GM12878 (cell line): ENCODE measurements at regions not wholly inside any gene's neighbourhood (a gene's known extent, or its start where the extent isn't known, plus 50 kb on each side); places are given as distances from the start of the nearest gene placed in this dataset.

Source experiments
- ATAC-seq: fragments of 200-7000 bp; cut with Tn5 transposase; 3 replicates; pipeline ENCODE4 v1.9.1; 2020; ENCODE audit warnings: mild to moderate bottlenecking, moderate library complexity
- BruUV-seq: library from RNA; stranded (reverse); fragments of 400-500 nt; replicated peaks from 2 replicates; lab custom pipeline; 2021; lab: Mats Ljungman, UMichigan
- CTCF ChIA-PET: fragments of 300-600 bp; sonication (Branson Sonifier 250); formaldehyde crosslinking; extraction: SDS; loops from one replicate; lab custom pipeline; 2021; ENCODE audit warnings: inconsistent platforms; lab: Yijun Ruan, JAX
- POLR2A ChIA-PET: fragments of 350-600 bp; formaldehyde crosslinking; extraction: SDS; loops from one replicate; lab custom pipeline; 2021; ENCODE audit warnings: inconsistent platforms; lab: Charles Lee
- RAD21 ChIA-PET: fragments of 300-600 bp; sonication (Branson Sonifier 250); formaldehyde crosslinking; loops from one replicate; lab custom pipeline; 2023; ENCODE audit warnings: antibody characterized with exemption; ENCODE audit not compliant: unreplicated experiment; lab: Charles Lee
- SMC1A ChIA-PET: fragments of 300-600 bp; sonication (Branson Sonifier 250); formaldehyde crosslinking; loops from one replicate; lab custom pipeline; 2023; ENCODE audit not compliant: unreplicated experiment, uncharacterized antibody; lab: Charles Lee
- DNase-seq: peaks from one replicate; pipeline ENCODE4 v3.0.0-alpha.2; 2011; ENCODE audit warnings: low read depth, low spot score
- FAIRE-seq: peaks from 3 replicates; lab custom pipeline; 2011; peaks lifted over from hg19 to GRCh38; lab: Jason Lieb, UNC
- H2AFZ ChIP-seq: 2 replicates; pipeline ENCODE4 v1.6.0; 2011; ENCODE audit warnings: low read depth, low read length, control low read depth; ENCODE audit not compliant: control insufficient read depth
- H3K27ac ChIP-seq: 2 replicates; pipeline ENCODE4 v1.5.1; 2011; ENCODE audit warnings: control low read depth; ENCODE audit not compliant: control insufficient read depth, insufficient read depth
- H3K27me3 ChIP-seq, 2 experiments: replicated peaks in 1 of 2; 2 replicates each; pipeline versions ENCODE4 v1.6.0 to v1.6.1; 2011; ENCODE audit warnings: low read length in 1 of 2; ENCODE audit not compliant: control insufficient read depth in 2 of 2, insufficient read depth in 2 of 2
- H3K36me3 ChIP-seq, 2 experiments: 2 replicates each; pipeline ENCODE4 v1.5.1; 2011; ENCODE audit warnings: low read length in 1 of 2; ENCODE audit not compliant: control insufficient read depth in 2 of 2, insufficient read depth in 2 of 2
- H3K4me1 ChIP-seq: 2 replicates; pipeline ENCODE4 v1.6.1; 2011; ENCODE audit warnings: mild to moderate bottlenecking, low read length, moderate library complexity, mixed read lengths; ENCODE audit not compliant: control insufficient read depth, insufficient read depth
- H3K4me2 ChIP-seq: 2 replicates; pipeline ENCODE4 v1.6.0; 2011; ENCODE audit warnings: control low read depth; ENCODE audit not compliant: control insufficient read depth, insufficient read depth
- H3K4me3 ChIP-seq: fragments of 200-600 bp; sonication (generic); 2 replicates; pipeline ENCODE4 v1.5.1; 2016
- H3K79me2 ChIP-seq: 2 replicates; pipeline ENCODE4 v1.6.0; 2011; ENCODE audit warnings: low read length; ENCODE audit not compliant: control insufficient read depth, insufficient read depth
- H3K9ac ChIP-seq: 2 replicates; pipeline ENCODE4 v1.8.0; 2011; ENCODE audit warnings: low read length, control low read depth, mixed read lengths; ENCODE audit not compliant: control insufficient read depth, insufficient read depth
- H3K9me3 ChIP-seq: replicated peaks from 3 replicates; pipeline ENCODE4 v1.5.1; 2011; ENCODE audit warnings: mild to moderate bottlenecking, low read length; ENCODE audit not compliant: control insufficient read depth, insufficient read depth
- H4K20me1 ChIP-seq: 2 replicates; pipeline ENCODE4 v1.6.0; 2011; ENCODE audit not compliant: control insufficient read depth, insufficient read depth
- CEBPZ ChIP-seq: fragments of 150-350 bp; IDR thresholded peaks from 2 replicates; pipeline ENCODE4 v1.6.1; 2016; ENCODE audit warnings: low read depth, low read length
- CHD2 ChIP-seq: IDR thresholded peaks from 2 replicates; pipeline ENCODE4 v1.6.1; 2011; ENCODE audit warnings: low read depth, low read length, improper control_type of control experiment, borderline replicate concordance
- ETV6 ChIP-seq, 2 experiments: fragments of 450-650 bp in 1 of 2; IDR thresholded peaks in 1 of 2; conservative IDR thresholded peaks in 1 of 2; 2 replicates each; pipeline ENCODE4 v1.6.1; 2014; ENCODE audit warnings: antibody characterized with exemption in 1 of 2, borderline replicate concordance in 1 of 2, low read depth in 1 of 2, mild to moderate bottlenecking in 1 of 2, moderate library complexity in 1 of 2
- MTA2 ChIP-seq: fragments of 450-650 bp; IDR thresholded peaks from 2 replicates; pipeline ENCODE4 v1.6.1; 2016; ENCODE audit warnings: low read depth, mild to moderate bottlenecking, moderate library complexity
- NR2F1 ChIP-seq: fragments of 450-650 bp; conservative IDR thresholded peaks from 2 replicates; pipeline ENCODE4 v1.6.1; 2017; ENCODE audit warnings: mild to moderate bottlenecking
- PAX8 ChIP-seq: fragments of 450-650 bp; IDR thresholded peaks from 2 replicates; pipeline ENCODE4 v1.6.1; 2017; ENCODE audit warnings: mild to moderate bottlenecking, moderate library complexity
- SMAD1 ChIP-seq: fragments of 450-650 bp; IDR thresholded peaks from 2 replicates; pipeline ENCODE4 v1.6.1; 2018; ENCODE audit warnings: mild to moderate bottlenecking, low read depth; ENCODE audit not compliant: partially characterized antibody
- WGBS: methylation state at CpG from one replicate; pipeline ENCODE4 v1.1.6; 2016; ENCODE audit warnings: low lambda C conversion rate; ENCODE audit not compliant: insufficient replicate concordance, insufficient coverage; ENCODE audit errors: missing lambda C conversion rate; 5-methylcytosine and 5-hydroxymethylcytosine counted together
- in situ Hi-C: fragments of 300-500 bp; cut with MboI; formaldehyde crosslinking; loops from 9 replicates; pipeline ENCODE4 v1.14.3; 2018; ENCODE audit warnings: mixed read lengths
- intact Hi-C: fragments of 100-400 bp; cut with micrococcal nuclease; formaldehyde crosslinking; loops from one replicate; pipeline ENCODE4 v1.14.2; 2022; ENCODE audit not compliant: unreplicated experiment
- TF ChIP-seq, protein P1 (sequence below): IDR thresholded peaks from 2 replicates; pipeline ENCODE4 v1.6.1; 2012; ENCODE audit warnings: low read depth, low read length, improper control_type of control experiment

GRCh38 chr2:18932853-18933252 lies 343.5 kb upstream of the NT5C1B start:
- ChIA-PET CTCF (no interaction called here), SMC1A (no interaction called here), RAD21 (no interaction called here), POLR2A (no interaction called here)
- H3K4me1 ChIP-seq = no peaks in the 10 kb centered on the region
- no peaks in the 10 kb centered on the region for H3K27me3 ChIP-seq
- in situ Hi-C loops = no loop called here
- H4K20me1 ChIP-seq = no peaks in the 10 kb centered on the region
- 49% methylated on average over 4 of the region's 4 CpGs for WGBS
- no TSS peak for BruUV-seq
- DNase-seq (no peak), FAIRE-seq (no peak), ATAC-seq (no peak)
- no peak overlapping the region for H3K4me3 ChIP-seq
- no peak overlapping the region for H3K9ac ChIP-seq
- H3K9me3 ChIP-seq = no peaks in the 10 kb centered on the region
- intact Hi-C loops = no loop called here
- no peak overlapping the region for H3K4me2 ChIP-seq
- no peak overlapping the region for H3K27ac ChIP-seq
- H3K36me3 ChIP-seq = no peaks in the 10 kb centered on the region
- TF ChIP-seq MTA2 (no peak), SMAD1 (no peak), CHD2 (no peak), PAX8 (no peak), CEBPZ (no peak), ETV6 (conservative IDR thresholded peaks at IDR 0.05 in 1 of 2, IDR thresholded peaks at IDR 0.05 in 1 of 2; ENCODE audit: borderline replicate concordance in 1 of 2, low read depth in 1 of 2) (no peak), NR2F1 (no peak)
- TF ChIP-seq, protein P1, sequence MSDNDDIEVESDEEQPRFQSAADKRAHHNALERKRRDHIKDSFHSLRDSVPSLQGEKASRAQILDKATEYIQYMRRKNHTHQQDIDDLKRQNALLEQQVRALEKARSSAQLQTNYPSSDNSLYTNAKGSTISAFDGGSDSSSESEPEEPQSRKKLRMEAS = no peak
- H3K79me2 ChIP-seq = no peaks in the 10 kb centered on the region
- no peak overlapping the region for H2AFZ ChIP-seq
